Spleen (tissue), 7 donors: ENCODE measurements at regions not wholly inside any gene's neighbourhood (a gene's known extent, or its start where the extent isn't known, plus 50 kb on each side); places are given as distances from the start of the nearest gene placed in this dataset.

Experiments
- POLR2A ChIP-seq, 3 donors: fragments of 450-650 bp; IDR thresholded peaks; one replicate each; pipeline ENCODE4 v1.5.1; 2017; ENCODE audit warnings: antibody characterized with exemption in 3 of 3, mild to moderate bottlenecking in 1 of 3
- TF ChIP-seq, protein P1 (sequence below), 11 experiments: fragments of 200-600 bp in 7 of 11; fragments of 450-650 bp in 4 of 11; sonication (generic) in 4 of 11; IDR thresholded peaks in 8 of 11; conservative IDR thresholded peaks in 3 of 11; 1 replicate in 7 of 11; 2 replicates in 4 of 11; pipeline versions ENCODE4 v1.4.0 to v1.8.0; 2016 to 2021; ENCODE audit warnings: antibody characterized with exemption in 11 of 11, inconsistent platforms in 4 of 11, mild to moderate bottlenecking in 1 of 11
- donor health status: DM: no; HTN: no; CAD: no; lungs with moderate emphysema.
- donor health status: DM: no; HTN: no; CAD: no.
- donor health status: DM: no; HTN: no; CAD: no.

DNA sequence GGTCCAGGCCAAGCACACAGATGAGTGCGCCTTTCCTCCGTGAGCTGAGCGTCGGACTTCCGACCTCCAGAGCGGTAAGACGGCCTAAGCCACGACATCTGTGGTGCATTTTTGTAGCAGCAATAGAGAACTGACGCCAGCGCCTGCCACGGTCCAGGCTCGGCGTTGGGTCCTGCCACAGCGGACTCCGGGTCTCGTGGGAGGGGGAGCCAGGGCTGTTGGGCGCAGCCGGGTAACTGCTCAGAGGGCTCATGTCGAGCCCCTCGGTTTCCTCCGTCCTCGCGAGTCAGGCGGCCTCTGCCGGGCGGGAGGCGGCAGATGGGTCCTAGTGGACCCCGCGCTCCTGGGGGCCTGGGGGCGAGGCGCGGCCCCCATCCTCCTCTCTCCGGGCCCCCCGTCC, 216.1 kb downstream of the QKI start:
- TF ChIP-seq, protein P1, sequence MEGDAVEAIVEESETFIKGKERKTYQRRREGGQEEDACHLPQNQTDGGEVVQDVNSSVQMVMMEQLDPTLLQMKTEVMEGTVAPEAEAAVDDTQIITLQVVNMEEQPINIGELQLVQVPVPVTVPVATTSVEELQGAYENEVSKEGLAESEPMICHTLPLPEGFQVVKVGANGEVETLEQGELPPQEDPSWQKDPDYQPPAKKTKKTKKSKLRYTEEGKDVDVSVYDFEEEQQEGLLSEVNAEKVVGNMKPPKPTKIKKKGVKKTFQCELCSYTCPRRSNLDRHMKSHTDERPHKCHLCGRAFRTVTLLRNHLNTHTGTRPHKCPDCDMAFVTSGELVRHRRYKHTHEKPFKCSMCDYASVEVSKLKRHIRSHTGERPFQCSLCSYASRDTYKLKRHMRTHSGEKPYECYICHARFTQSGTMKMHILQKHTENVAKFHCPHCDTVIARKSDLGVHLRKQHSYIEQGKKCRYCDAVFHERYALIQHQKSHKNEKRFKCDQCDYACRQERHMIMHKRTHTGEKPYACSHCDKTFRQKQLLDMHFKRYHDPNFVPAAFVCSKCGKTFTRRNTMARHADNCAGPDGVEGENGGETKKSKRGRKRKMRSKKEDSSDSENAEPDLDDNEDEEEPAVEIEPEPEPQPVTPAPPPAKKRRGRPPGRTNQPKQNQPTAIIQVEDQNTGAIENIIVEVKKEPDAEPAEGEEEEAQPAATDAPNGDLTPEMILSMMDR (IDR thresholded peaks at IDR 0.05 in 8 of 11, conservative IDR thresholded peaks at IDR 0.05 in 3 of 11) = no peak
- no peak for TF ChIP-seq POLR2A (IDR thresholded peaks at IDR 0.05)
